ENCODE measurements at regions not wholly inside any gene's neighbourhood (a gene's known extent, or its start where the extent isn't known, plus 50 kb on each side); places are given as distances from the start of the nearest gene placed in this dataset.

- no peak for TF ChIP-seq ZBTB33 (IDR thresholded peaks at IDR 0.05; ENCODE audit: extremely low read depth, insufficient replicate concordance, low read length)
- no peak for TF ChIP-seq EZH2 (IDR thresholded peaks at IDR 0.05)
- TF ChIP-seq, protein P1, sequence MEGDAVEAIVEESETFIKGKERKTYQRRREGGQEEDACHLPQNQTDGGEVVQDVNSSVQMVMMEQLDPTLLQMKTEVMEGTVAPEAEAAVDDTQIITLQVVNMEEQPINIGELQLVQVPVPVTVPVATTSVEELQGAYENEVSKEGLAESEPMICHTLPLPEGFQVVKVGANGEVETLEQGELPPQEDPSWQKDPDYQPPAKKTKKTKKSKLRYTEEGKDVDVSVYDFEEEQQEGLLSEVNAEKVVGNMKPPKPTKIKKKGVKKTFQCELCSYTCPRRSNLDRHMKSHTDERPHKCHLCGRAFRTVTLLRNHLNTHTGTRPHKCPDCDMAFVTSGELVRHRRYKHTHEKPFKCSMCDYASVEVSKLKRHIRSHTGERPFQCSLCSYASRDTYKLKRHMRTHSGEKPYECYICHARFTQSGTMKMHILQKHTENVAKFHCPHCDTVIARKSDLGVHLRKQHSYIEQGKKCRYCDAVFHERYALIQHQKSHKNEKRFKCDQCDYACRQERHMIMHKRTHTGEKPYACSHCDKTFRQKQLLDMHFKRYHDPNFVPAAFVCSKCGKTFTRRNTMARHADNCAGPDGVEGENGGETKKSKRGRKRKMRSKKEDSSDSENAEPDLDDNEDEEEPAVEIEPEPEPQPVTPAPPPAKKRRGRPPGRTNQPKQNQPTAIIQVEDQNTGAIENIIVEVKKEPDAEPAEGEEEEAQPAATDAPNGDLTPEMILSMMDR (IDR thresholded peaks at IDR 0.05 in 2 of 3, conservative IDR thresholded peaks at IDR 0.05 in 1 of 3; ENCODE audit: borderline replicate concordance in 1 of 3, insufficient read depth in 1 of 3, low read depth in 2 of 3, low read length in 2 of 3): no peak
- no peak for TF ChIP-seq MAX (IDR thresholded peaks at IDR 0.05)
- TF ChIP-seq RAD21 (IDR thresholded peaks at IDR 0.05; ENCODE audit: low read depth): peak; percentile 24; the same call in 1 of the 2 replicates
- TF ChIP-seq POLR2AphosphoS5 (IDR thresholded peaks at IDR 0.05; ENCODE audit: low read depth, low read length): no peak
- no peak for TF ChIP-seq YY1 (IDR thresholded peaks at IDR 0.05; ENCODE audit: extremely low read depth, insufficient replicate concordance, low read depth, low read length)
Observed at GRCh38 chr10:132134241-132135052, 52.3 kb upstream of the DPYSL4 start.

Data from HCT116 (cell line).